ENCODE measurements at regions not wholly inside any gene's neighbourhood (a gene's known extent, or its start where the extent isn't known, plus 50 kb on each side); places are given as distances from the start of the nearest gene placed in this dataset.

- DNase-seq, result no peak
- TF ChIP-seq CTCF (IDR thresholded peaks at IDR 0.05), result no peak
- Mint-ChIP-seq H3K4me3 (no peak overlapping the region), H3K27me3 (ENCODE audit: low read depth, poor library complexity) (peaks cover 8% of the 10 kb centered on the region), H3K4me1 (peaks cover 7% of the 10 kb centered on the region), H3K9me3 (peaks cover 40% of the 10 kb centered on the region), H3K36me3 (ENCODE audit: low read depth) (peaks cover 16% of the 10 kb centered on the region), H3K27ac (no peak overlapping the region)
Observed at GRCh38 chr15:36282821-36283220, 296.6 kb upstream of the CDIN1 start.

- Mint-ChIP-seq H3K9me3 (peaks cover 20% of the 10 kb centered on the region), H3K36me3 (ENCODE audit: low read depth) (peaks cover 16% of the 10 kb centered on the region), H3K4me1 (peaks cover 7% of the 10 kb centered on the region), H3K4me3 (no peak overlapping the region), H3K27ac (no peak overlapping the region), H3K27me3 (ENCODE audit: low read depth, poor library complexity) (peaks cover 6% of the 10 kb centered on the region)
- no peak for DNase-seq
- no peak for TF ChIP-seq CTCF (IDR thresholded peaks at IDR 0.05)
Observed at GRCh38 chr15:36284911-36285310, 294.5 kb upstream of the CDIN1 start.

- no peak for TF ChIP-seq CTCF (IDR thresholded peaks at IDR 0.05)
- Mint-ChIP-seq H3K4me3 (no peak overlapping the region), H3K27me3 (ENCODE audit: low read depth, poor library complexity) (peaks cover 9% of the 10 kb centered on the region), H3K27ac (no peak overlapping the region), H3K36me3 (ENCODE audit: low read depth) (no peaks in the 10 kb centered on the region), H3K4me1 (peaks cover 21% of the 10 kb centered on the region), H3K9me3 (no peaks in the 10 kb centered on the region)
- DNase-seq, result no peak
Observed at GRCh38 chr15:36291501-36291900, 287.9 kb upstream of the CDIN1 start.

GRCh38 chr15:36294359-36294758 lies 285.1 kb upstream of the CDIN1 start:
- no peak for DNase-seq
- Mint-ChIP-seq H3K27me3 (ENCODE audit: low read depth, poor library complexity) (peaks cover 3% of the 10 kb centered on the region), H3K27ac (no peak overlapping the region), H3K9me3 (no peaks in the 10 kb centered on the region), H3K4me1 (peaks cover 14% of the 10 kb centered on the region), H3K4me3 (no peak overlapping the region), H3K36me3 (ENCODE audit: low read depth) (no peaks in the 10 kb centered on the region)
- TF ChIP-seq CTCF (IDR thresholded peaks at IDR 0.05), result no peak

- H3K4me3 Mint-ChIP-seq, result no peak overlapping the region
Observed at GRCh38 chr15:36301947-36302346, 277.5 kb upstream of the CDIN1 start.

More at GRCh38 chr15:36301947-36302346, 277.5 kb upstream of the CDIN1 start:
- H3K36me3 Mint-ChIP-seq (ENCODE audit: low read depth), result no peaks in the 10 kb centered on the region
- no peak for TF ChIP-seq CTCF (IDR thresholded peaks at IDR 0.05)
- no peak overlapping the region for H3K27ac Mint-ChIP-seq
- no peak for DNase-seq
- H3K9me3 Mint-ChIP-seq, result no peaks in the 10 kb centered on the region
- H3K4me1 Mint-ChIP-seq, result no peaks in the 10 kb centered on the region
- no peaks in the 10 kb centered on the region for H3K27me3 Mint-ChIP-seq (ENCODE audit: low read depth, poor library complexity)
